Epithelial cell of proximal tubule (primary cell): ENCODE measurements at regions not wholly inside any gene's neighbourhood (a gene's known extent, or its start where the extent isn't known, plus 50 kb on each side); places are given as distances from the start of the nearest gene placed in this dataset.
"Not testable (repeated sequence)": the region's sequence is repeated elsewhere in the genome, so short reads cannot be mapped to it uniquely, and the experiment has no call there.

Experiments used
- DNase-seq: peaks from one replicate; pipeline ENCODE4 v3.0.0-alpha.2; 2011; ENCODE audit warnings: low read depth
- H3K4me3 ChIP-seq: 2 replicates; pipeline ENCODE4 v1.5.1; 2011; ENCODE audit warnings: low read depth, mild to moderate bottlenecking, low read length
- CTCF ChIP-seq: conservative IDR thresholded peaks from 2 replicates; pipeline ENCODE4 v1.5.1; 2012; ENCODE audit warnings: low read depth, mild to moderate bottlenecking, low read length

- H3K4me3 ChIP-seq, result no peak overlapping the region
- DNase-seq, result no peak
- TF ChIP-seq CTCF, result no peak
These were observed 153.4 kb upstream of the MME start for GRCh38 chr3:154926721-154927120.

GRCh38 chr3:154921351-154921750, 158.8 kb upstream of the MME start:
- no peak for DNase-seq
- TF ChIP-seq CTCF, result no peak
- no peak overlapping the region for H3K4me3 ChIP-seq

GRCh38 chr3:154919226-154919625, 160.9 kb upstream of the MME start:
- DNase-seq, result no peak
- no peak overlapping the region for H3K4me3 ChIP-seq
- TF ChIP-seq CTCF, result no peak

- peak; percentile 63 for TF ChIP-seq CTCF
- no peak for DNase-seq
These were observed 175.8 kb upstream of the MME start for GRCh38 chr3:154904328-154904727.

GRCh38 chr3:154902495-154902894, 177.6 kb upstream of the MME start:
- DNase-seq, H3K4me3 ChIP-seq: not testable (repeated sequence)

More at GRCh38 chr3:154904328-154904727, 175.8 kb upstream of the MME start:
- no peak overlapping the region for H3K4me3 ChIP-seq

- TF ChIP-seq CTCF, result no peak
- no peak overlapping the region for H3K4me3 ChIP-seq
- no peak for DNase-seq
These were observed 178.8 kb upstream of the MME start for GRCh38 chr3:154901278-154901677.

GRCh38 chr3:154900816-154901215, 179.3 kb upstream of the MME start:
- no peak overlapping the region for H3K4me3 ChIP-seq
- no peak for TF ChIP-seq CTCF
- DNase-seq, result no peak

GRCh38 chr3:154898916-154899315, 181.2 kb upstream of the MME start:
- no peak for TF ChIP-seq CTCF
- DNase-seq, result no peak
- H3K4me3 ChIP-seq, result no peak overlapping the region
